HCT116 (cell line): ENCODE measurements at regions not wholly inside any gene's neighbourhood (a gene's known extent, or its start where the extent isn't known, plus 50 kb on each side); places are given as distances from the start of the nearest gene placed in this dataset.

Source experiments
- ATAC-seq: fragments of 200-7000 bp; cut with Tn5 transposase; 2 replicates; pipeline ENCODE4 v1.9.1; 2020; ENCODE audit warnings: mild to moderate bottlenecking, moderate library complexity
- BruUV-seq: library from RNA; stranded (reverse); fragments of 400-500 nt; replicated peaks from 2 replicates; lab custom pipeline; 2021; lab: Mats Ljungman, UMichigan
- CTCF ChIA-PET: fragments of 300-600 bp; sonication (Branson Sonifier 250); formaldehyde crosslinking; loops from one replicate; lab custom pipeline; 2021; ENCODE audit warnings: antibody characterized with exemption; lab: Charles Lee
- POLR2A ChIA-PET: fragments of 300-600, 350-600 bp; sonication (Branson Sonifier 250); formaldehyde crosslinking; loops from one replicate; lab custom pipeline; 2021; ENCODE audit warnings: antibody characterized with exemption; lab: Charles Lee
- RAD21 ChIA-PET, 2 experiments: fragments of 300-600 bp; sonication (Branson Sonifier 250); formaldehyde crosslinking; loops; one replicate each; lab custom pipeline; 2023; ENCODE audit warnings: low total read pairs in 2 of 2; ENCODE audit not compliant: uncharacterized antibody in 2 of 2, unreplicated experiment in 2 of 2, low non-redundant PET in 1 of 2; lab: Charles Lee
- DNase-seq: peaks from one replicate; pipeline ENCODE4 v3.0.0-alpha.2; 2010; ENCODE audit warnings: low read depth, low spot score
- H2AFZ ChIP-seq: fragments of 200-600 bp; shearing (Covaris generic), sonication (generic); 2 replicates; pipeline ENCODE4 v1.6.1; 2017; ENCODE audit warnings: low read depth, mixed run types, mixed read lengths, antibody characterized with exemption, low read length; ENCODE audit not compliant: poor library complexity, severe bottlenecking
- H3K27ac ChIP-seq: 2 replicates; pipeline ENCODE4 v1.5.1; 2012; ENCODE audit warnings: low read depth, low read length
- H3K27me3 ChIP-seq: fragments of 200-600 bp; sonication (generic); 2 replicates; pipeline ENCODE4 v1.6.1; 2016; ENCODE audit warnings: mixed run types, low read length, mixed read lengths; ENCODE audit not compliant: insufficient read depth
- H3K36me3 ChIP-seq, 2 experiments: fragments of 200-500 bp in 1 of 2; fragments of 200-600 bp in 1 of 2; sonication (Bioruptor generic) in 1 of 2; sonication (generic) in 1 of 2; 2 replicates each; pipeline versions ENCODE4 v1.5.1 to v1.6.1; 2014 to 2016; ENCODE audit warnings: low read length in 2 of 2, inconsistent platforms in 1 of 2, mixed read lengths in 1 of 2, mixed run types in 1 of 2; ENCODE audit not compliant: insufficient read depth in 2 of 2, control insufficient read depth in 1 of 2
- H3K4me1 ChIP-seq, 2 experiments: fragments of 200-600 bp in 1 of 2; sonication (generic) in 1 of 2; 2 replicates each; pipeline versions ENCODE4 v1.5.1 to v1.6.1; 2012 to 2017; ENCODE audit warnings: low read length in 2 of 2, inconsistent platforms in 1 of 2, mild to moderate bottlenecking in 1 of 2, mixed read lengths in 1 of 2, mixed run types in 1 of 2, moderate library complexity in 1 of 2; ENCODE audit not compliant: insufficient read depth in 2 of 2, control insufficient read depth in 1 of 2
- H3K4me2 ChIP-seq: fragments of 200-600 bp; sonication (generic); 2 replicates; pipeline ENCODE4 v1.6.1; 2017; ENCODE audit warnings: mixed run types, low read length, mixed read lengths
- H3K4me3 ChIP-seq, 2 experiments: fragments of 200-600 bp in 1 of 2; sonication (generic) in 1 of 2; replicated peaks in 1 of 2; 2 replicates each; pipeline ENCODE4 v1.5.1; 2011 to 2016; ENCODE audit warnings: low read length in 2 of 2, control low read depth in 1 of 2, low read depth in 1 of 2, mild to moderate bottlenecking in 1 of 2, mixed read lengths in 1 of 2, mixed run types in 1 of 2
- H3K79me2 ChIP-seq: fragments of 200-600 bp; sonication (generic); 2 replicates; pipeline ENCODE4 v1.6.1; 2017; ENCODE audit warnings: mild to moderate bottlenecking, mixed run types, low read length, moderate library complexity, mixed read lengths; ENCODE audit not compliant: insufficient read depth
- H3K9ac ChIP-seq: fragments of 200-600 bp; sonication (generic); 2 replicates; pipeline ENCODE4 v1.6.1; 2016; ENCODE audit warnings: low read length, mixed read lengths
- H3K9me2 ChIP-seq: fragments of 200-600 bp; sonication (generic), shearing (Covaris generic); 2 replicates; pipeline ENCODE4 v1.6.1; 2017; ENCODE audit warnings: mixed run types, mild to moderate bottlenecking, moderate library complexity; ENCODE audit not compliant: insufficient read depth
- H3K9me3 ChIP-seq, 2 experiments: fragments of 200-500 bp in 1 of 2; fragments of 200-600 bp in 1 of 2; sonication (Bioruptor generic) in 1 of 2; sonication (generic) in 1 of 2; 2 replicates each; pipeline ENCODE4 v1.6.1; 2014 to 2017; ENCODE audit warnings: low read length in 2 of 2, mixed read lengths in 2 of 2, inconsistent platforms in 1 of 2, low read depth in 1 of 2, mild to moderate bottlenecking in 1 of 2, mixed run types in 1 of 2, moderate library complexity in 1 of 2; ENCODE audit not compliant: control insufficient read depth in 1 of 2, insufficient read depth in 1 of 2
- H4K20me1 ChIP-seq: fragments of 200-600 bp; sonication (generic), shearing (Covaris generic); 2 replicates; pipeline ENCODE4 v1.6.1; 2017; ENCODE audit warnings: mixed run types, mild to moderate bottlenecking, moderate library complexity; ENCODE audit not compliant: insufficient read depth
- CBX3 ChIP-seq: IDR thresholded peaks from 2 replicates; pipeline ENCODE4 v1.6.1; 2012; ENCODE audit warnings: low read depth
- CEBPB ChIP-seq: IDR thresholded peaks from 2 replicates; pipeline ENCODE4 v1.6.1; 2012; ENCODE audit warnings: low read depth
- EGR1 ChIP-seq: IDR thresholded peaks from 2 replicates; pipeline ENCODE4 v1.6.1; 2012; ENCODE audit warnings: low read depth
- ELF1 ChIP-seq: IDR thresholded peaks from 2 replicates; pipeline ENCODE4 v1.6.1; 2012; ENCODE audit warnings: low read depth, borderline replicate concordance
- EZH2 ChIP-seq: fragments of 200-600 bp; sonication (generic); IDR thresholded peaks from 2 replicates; pipeline ENCODE4 v1.6.1; 2017; ENCODE audit warnings: antibody characterized with exemption, mixed run types
- EZH2phosphoT487 ChIP-seq: fragments of 200-600 bp; IDR thresholded peaks from 2 replicates; pipeline ENCODE4 v1.6.1; 2018; ENCODE audit warnings: antibody characterized with exemption, borderline replicate concordance
- FOSL1 ChIP-seq: IDR thresholded peaks from 2 replicates; pipeline ENCODE4 v1.6.1; 2012; ENCODE audit warnings: low read depth
- JUND ChIP-seq: IDR thresholded peaks from 2 replicates; pipeline ENCODE4 v1.6.1; 2012
- POLR2A ChIP-seq: IDR thresholded peaks from 2 replicates; pipeline ENCODE4 v1.7.0; 2011; ENCODE audit warnings: borderline replicate concordance; ENCODE audit not compliant: insufficient read depth, insufficient read length; ENCODE audit errors: extremely low read depth
- POLR2AphosphoS5 ChIP-seq: IDR thresholded peaks from 2 replicates; pipeline ENCODE4 v1.6.1; 2011; ENCODE audit warnings: mild to moderate bottlenecking, low read depth, low read length, moderate library complexity
- SIN3A ChIP-seq: IDR thresholded peaks from 2 replicates; pipeline ENCODE4 v1.6.1; 2012; ENCODE audit warnings: low read depth
- SP1 ChIP-seq: IDR thresholded peaks from 2 replicates; pipeline ENCODE4 v1.6.1; 2012; ENCODE audit warnings: low read depth
- SRF ChIP-seq: IDR thresholded peaks from 2 replicates; pipeline ENCODE4 v1.6.1; 2012; ENCODE audit warnings: low read depth
- TCF7L2 ChIP-seq: IDR thresholded peaks from 2 replicates; pipeline ENCODE4 v1.7.0; 2011; ENCODE audit warnings: borderline replicate concordance, inconsistent platforms; ENCODE audit not compliant: insufficient read depth, insufficient read length; ENCODE audit errors: extremely low read depth
- YY1 ChIP-seq: IDR thresholded peaks from 2 replicates; pipeline ENCODE4 v1.6.1; 2011; ENCODE audit warnings: low read length, low read depth, moderate library complexity, mild to moderate bottlenecking; ENCODE audit not compliant: insufficient replicate concordance; ENCODE audit errors: extremely low read depth
- ZNF274 ChIP-seq: fragments of 200-500 bp; sonication (Bioruptor generic); IDR thresholded peaks from 2 replicates; pipeline ENCODE4 v1.6.1; 2014; ENCODE audit warnings: mild to moderate bottlenecking, low read depth, low read length, inconsistent platforms
- intact Hi-C: fragments of 100-400 bp; cut with micrococcal nuclease; formaldehyde crosslinking; loops from 2 replicates; pipeline ENCODE4 v1.10.0; 2022
- TF ChIP-seq, protein P1 (sequence below): IDR thresholded peaks from 2 replicates; pipeline ENCODE4 v1.6.1; 2011; ENCODE audit warnings: mild to moderate bottlenecking, low read length, moderate library complexity; ENCODE audit not compliant: insufficient replicate concordance; ENCODE audit errors: extremely low read depth
- TF ChIP-seq, protein P2 (sequence below): IDR thresholded peaks from 2 replicates; pipeline ENCODE4 v1.6.1; 2012
- TF ChIP-seq, protein P3 (sequence below): IDR thresholded peaks from 2 replicates; pipeline ENCODE4 v1.6.1; 2012; ENCODE audit warnings: low read depth

DNA sequence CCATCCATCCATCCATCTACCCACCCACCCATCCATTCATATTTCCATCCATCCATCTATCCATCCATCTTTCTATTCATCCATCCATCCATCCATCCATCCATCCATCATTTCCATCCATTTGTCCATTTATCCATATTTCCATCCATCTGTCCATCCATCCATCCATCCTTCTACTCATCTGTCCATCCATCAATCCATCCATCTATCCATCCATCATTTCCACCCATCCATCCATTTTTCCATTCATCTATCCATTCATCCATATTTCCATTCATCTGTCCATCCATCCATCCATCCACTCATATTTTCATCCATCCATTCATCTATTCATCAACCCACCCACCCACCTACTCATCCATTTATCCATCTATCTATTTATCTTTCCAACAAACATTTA, 229.6 kb downstream of the TEX29 start:
- TF ChIP-seq CBX3 (no peak), POLR2A (no peak), EGR1 (no peak), YY1 (no peak), POLR2AphosphoS5 (no peak), SP1 (no peak), EZH2phosphoT487 (no peak), CEBPB (no peak), SIN3A (no peak), ZNF274 (no peak), TCF7L2 (no peak), FOSL1 (no peak), JUND (no peak), ELF1 (no peak), SRF (no peak), EZH2 (no peak)
- TF ChIP-seq, protein P1, sequence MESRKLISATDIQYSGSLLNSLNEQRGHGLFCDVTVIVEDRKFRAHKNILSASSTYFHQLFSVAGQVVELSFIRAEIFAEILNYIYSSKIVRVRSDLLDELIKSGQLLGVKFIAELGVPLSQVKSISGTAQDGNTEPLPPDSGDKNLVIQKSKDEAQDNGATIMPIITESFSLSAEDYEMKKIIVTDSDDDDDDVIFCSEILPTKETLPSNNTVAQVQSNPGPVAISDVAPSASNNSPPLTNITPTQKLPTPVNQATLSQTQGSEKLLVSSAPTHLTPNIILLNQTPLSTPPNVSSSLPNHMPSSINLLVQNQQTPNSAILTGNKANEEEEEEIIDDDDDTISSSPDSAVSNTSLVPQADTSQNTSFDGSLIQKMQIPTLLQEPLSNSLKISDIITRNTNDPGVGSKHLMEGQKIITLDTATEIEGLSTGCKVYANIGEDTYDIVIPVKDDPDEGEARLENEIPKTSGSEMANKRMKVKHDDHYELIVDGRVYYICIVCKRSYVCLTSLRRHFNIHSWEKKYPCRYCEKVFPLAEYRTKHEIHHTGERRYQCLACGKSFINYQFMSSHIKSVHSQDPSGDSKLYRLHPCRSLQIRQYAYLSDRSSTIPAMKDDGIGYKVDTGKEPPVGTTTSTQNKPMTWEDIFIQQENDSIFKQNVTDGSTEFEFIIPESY = no peak
- TF ChIP-seq, protein P2, sequence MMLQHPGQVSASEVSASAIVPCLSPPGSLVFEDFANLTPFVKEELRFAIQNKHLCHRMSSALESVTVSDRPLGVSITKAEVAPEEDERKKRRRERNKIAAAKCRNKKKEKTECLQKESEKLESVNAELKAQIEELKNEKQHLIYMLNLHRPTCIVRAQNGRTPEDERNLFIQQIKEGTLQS = no peak
- TF ChIP-seq, protein P3, sequence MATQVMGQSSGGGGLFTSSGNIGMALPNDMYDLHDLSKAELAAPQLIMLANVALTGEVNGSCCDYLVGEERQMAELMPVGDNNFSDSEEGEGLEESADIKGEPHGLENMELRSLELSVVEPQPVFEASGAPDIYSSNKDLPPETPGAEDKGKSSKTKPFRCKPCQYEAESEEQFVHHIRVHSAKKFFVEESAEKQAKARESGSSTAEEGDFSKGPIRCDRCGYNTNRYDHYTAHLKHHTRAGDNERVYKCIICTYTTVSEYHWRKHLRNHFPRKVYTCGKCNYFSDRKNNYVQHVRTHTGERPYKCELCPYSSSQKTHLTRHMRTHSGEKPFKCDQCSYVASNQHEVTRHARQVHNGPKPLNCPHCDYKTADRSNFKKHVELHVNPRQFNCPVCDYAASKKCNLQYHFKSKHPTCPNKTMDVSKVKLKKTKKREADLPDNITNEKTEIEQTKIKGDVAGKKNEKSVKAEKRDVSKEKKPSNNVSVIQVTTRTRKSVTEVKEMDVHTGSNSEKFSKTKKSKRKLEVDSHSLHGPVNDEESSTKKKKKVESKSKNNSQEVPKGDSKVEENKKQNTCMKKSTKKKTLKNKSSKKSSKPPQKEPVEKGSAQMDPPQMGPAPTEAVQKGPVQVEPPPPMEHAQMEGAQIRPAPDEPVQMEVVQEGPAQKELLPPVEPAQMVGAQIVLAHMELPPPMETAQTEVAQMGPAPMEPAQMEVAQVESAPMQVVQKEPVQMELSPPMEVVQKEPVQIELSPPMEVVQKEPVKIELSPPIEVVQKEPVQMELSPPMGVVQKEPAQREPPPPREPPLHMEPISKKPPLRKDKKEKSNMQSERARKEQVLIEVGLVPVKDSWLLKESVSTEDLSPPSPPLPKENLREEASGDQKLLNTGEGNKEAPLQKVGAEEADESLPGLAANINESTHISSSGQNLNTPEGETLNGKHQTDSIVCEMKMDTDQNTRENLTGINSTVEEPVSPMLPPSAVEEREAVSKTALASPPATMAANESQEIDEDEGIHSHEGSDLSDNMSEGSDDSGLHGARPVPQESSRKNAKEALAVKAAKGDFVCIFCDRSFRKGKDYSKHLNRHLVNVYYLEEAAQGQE = no peak
- peaks cover 11% of the 10 kb centered on the region; the same call in 1 of the 2 replicates for H3K27me3 ChIP-seq
- ChIA-PET POLR2A (no interaction called here), CTCF (no interaction called here), RAD21 (no interaction called here)
- no peak overlapping the region for H2AFZ ChIP-seq
- H3K4me2 ChIP-seq = no peak overlapping the region
- H3K9me3 ChIP-seq = no peaks in the 10 kb centered on the region
- no peaks in the 10 kb centered on the region for H3K79me2 ChIP-seq
- intact Hi-C loops = no loop called here
- H4K20me1 ChIP-seq = no peaks in the 10 kb centered on the region
- H3K36me3 ChIP-seq = no peaks in the 10 kb centered on the region
- H3K4me3 ChIP-seq = no peak overlapping the region
- no peaks in the 10 kb centered on the region for H3K9me2 ChIP-seq
- no peak overlapping the region for H3K27ac ChIP-seq
- no peak overlapping the region for H3K9ac ChIP-seq
- H3K4me1 ChIP-seq = no peaks in the 10 kb centered on the region
- ATAC-seq = no peak
- no peak for DNase-seq
- no TSS peak for BruUV-seq
